GM21447 (cell line): ENCODE measurements at regions not wholly inside any gene's neighbourhood (a gene's known extent, or its start where the extent isn't known, plus 50 kb on each side); places are given as distances from the start of the nearest gene placed in this dataset.

Experiments
- ATAC-seq: cut with Tn5 transposase; IDR thresholded peaks from one replicate; pipeline ENCODE4 v1.9.1; 2021; ENCODE audit not compliant: unreplicated experiment

DNA sequence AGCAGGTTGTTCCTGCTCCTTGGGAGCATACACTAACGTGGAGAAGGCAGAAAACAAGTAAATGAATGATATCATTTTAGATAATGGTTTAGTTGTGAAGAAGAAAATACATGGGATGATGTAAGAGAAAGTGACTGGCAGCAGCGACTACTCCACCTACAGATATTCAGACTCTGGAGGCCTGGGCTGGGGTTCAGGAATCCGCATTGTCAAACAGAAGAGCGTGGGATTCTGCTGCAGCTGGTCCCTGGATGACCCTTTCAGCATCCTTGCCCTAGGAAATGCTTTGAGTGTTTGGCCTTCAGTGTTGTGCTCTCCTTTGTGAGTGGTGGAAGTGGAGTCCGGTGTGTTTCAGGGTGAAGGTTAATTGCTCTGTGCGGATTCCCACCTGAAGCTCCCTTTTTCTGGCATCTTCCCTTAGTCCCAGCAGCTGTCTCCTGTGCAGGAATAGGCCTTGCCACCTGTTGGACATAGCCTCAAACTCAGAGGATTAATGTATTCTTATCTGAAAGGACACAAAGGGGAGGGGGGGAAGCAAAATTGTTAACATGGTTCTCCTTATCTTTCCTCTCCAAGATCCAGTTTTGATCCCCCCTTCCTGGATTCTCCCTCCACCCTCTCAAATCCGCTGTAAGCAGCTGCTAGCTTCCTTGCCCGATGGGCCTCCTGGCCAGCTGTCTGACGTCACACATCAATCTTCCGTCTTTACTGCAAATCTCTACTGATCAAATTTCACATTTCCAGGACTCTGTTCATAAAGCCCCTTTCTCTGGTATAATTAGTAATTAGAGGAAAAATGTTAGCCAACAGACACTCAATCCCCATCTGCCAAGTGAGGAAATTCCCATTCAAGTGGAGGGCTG is 68.3 kb upstream of the SPAG17 start:
- ATAC-seq = no peak

DNA sequence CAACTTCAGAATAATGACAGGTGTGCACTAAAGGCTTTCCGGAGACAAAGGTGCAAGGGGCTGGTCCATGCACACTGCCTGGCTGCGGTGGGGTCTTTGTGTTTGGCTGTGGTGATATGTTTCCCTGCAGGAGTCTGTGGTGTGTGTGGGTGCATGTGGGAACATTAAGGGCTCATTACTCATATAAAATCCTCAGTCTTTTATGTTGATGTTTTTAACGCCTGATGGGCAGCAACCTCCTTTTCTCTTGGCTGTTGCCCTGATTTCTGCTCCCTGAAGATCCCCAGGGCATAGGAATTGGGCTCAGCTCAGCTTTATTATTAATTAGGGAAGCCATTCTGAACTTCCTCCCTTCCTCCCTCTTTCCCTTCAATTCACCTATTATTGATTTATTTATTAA is 67.6 kb upstream of the SPAG17 start:
- no peak for ATAC-seq

DNA sequence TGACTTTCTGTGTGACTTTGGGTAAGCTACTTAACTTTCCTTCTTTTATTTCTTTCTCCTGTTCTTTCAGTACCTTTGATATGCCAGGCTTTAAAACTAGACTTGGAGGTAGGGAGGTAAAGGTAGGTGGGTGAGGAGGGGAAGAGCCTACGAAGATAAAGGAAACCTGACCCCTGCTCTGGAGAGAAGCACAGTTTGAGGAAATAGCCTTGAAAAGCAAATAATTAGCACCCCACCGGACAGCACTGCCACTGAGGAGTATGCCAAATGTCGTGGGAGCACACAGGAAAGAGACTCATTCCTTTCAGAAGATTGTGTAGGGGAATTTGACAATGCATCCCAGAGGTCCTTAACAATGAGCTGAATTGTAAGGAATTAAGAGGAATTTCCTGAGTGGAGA is 65.2 kb upstream of the SPAG17 start:
- ATAC-seq = no peak

DNA sequence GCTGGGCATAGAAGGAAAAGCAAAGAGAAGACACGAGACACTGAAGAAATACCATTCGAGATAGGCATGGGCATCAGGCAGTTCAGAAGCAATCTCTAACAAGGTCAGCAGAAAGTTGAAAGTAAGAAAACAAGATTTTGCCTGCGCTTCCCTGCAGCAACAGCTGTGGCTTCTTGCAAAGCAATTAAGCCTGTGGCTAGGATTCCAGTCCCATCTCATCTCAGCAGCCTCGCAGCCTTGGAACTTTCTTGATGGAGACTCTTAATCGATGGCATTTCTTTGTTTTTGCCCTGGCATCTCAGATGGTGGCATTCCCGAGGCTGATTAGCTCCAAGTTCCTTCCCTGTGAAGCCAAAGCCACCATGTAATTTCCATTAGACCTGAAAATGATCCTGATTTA is 64.6 kb upstream of the SPAG17 start:
- ATAC-seq = no peak

DNA sequence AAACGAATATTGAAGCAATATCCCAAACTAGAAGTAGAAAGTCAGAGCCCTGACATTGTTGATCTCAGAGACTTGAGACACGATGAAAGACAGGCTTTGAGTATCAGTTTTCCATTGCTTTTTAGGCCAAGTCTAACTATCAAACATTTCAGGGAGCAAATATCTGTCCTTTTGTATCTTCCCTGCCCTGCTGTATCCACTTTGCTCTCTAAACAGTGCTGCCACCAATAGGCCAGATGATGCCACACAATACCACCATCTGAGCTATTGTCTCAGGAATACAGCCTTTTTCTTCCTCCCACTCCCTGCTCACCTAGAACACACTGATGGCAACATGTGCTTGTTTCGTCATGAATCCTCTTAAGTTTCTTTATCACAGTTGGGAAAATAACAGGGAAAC is 62.6 kb upstream of the SPAG17 start:
- no peak for ATAC-seq

DNA sequence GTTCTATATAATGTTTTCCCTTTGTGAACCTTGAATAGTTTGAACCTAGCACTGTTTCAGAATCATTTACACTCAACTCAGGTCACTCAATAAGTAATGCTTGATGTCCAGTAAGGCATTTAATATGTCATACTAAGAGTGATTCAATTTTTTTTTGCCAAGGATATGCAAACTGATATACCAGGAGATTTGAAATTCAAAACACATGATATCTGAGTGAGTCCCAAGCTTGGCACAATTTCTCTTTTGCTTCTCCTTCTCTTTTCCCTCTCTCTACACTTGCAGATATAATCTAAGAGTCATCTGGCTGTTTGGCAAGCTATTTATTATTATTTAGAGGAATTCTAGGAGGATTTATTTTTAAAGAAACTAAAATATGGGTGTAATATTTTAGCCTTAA is 61.6 kb upstream of the SPAG17 start:
- ATAC-seq = no peak

DNA sequence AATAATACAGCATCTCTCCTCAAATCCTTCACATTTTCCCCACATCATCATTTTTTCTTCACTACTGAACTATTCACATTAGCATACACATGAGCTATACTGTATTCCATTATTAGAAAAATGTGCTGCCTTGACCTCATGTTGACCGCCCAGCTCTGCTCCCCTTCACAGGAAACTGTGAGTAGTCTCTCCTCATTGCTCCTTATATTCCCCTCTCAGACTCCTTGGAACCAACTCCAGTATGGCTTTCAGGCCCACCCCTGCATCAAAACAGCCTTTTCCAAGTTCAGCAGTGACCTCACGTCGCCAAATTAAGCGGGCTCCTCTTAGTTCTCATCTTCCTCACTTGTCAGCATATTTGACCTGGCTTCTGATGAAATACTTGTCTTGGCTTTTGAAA is 59.2 kb upstream of the SPAG17 start:
- ATAC-seq = no peak

DNA sequence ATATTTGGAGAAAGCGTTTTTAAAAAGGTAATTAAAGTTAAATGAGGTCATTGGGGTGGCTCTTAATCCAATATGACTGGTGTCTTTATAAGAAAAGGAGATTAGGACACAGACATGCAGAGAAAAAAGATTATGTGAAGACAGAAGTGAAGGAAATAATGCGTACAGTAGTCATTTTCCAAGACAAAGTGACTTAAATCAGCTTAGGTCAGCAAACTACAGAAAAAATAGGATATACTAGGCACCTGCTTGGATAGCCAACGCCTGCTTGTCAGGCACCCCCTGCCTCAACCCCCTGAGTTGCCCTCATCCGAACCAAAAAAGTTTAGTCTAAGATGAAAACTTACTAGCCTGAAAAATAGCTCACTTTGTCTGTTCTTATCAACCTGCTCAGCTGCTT is 58.2 kb upstream of the SPAG17 start:
- no peak for ATAC-seq
